Mesendoderm (in vitro differentiated cells): ENCODE measurements at regions not wholly inside any gene's neighbourhood (a gene's known extent, or its start where the extent isn't known, plus 50 kb on each side); places are given as distances from the start of the nearest gene placed in this dataset.

ENCODE experiments used
- DNase-seq: peaks from one replicate; pipeline ENCODE4 v3.0.0; 2013
- H2AK5ac ChIP-seq: 2 replicates; pipeline ENCODE4 v1.6.1; 2013; ENCODE audit warnings: low read length, inconsistent platforms
- H2BK120ac ChIP-seq: 2 replicates; pipeline ENCODE4 v1.6.1; 2013; ENCODE audit warnings: low read depth, mild to moderate bottlenecking, low read length, moderate library complexity, mixed read lengths
- H2BK15ac ChIP-seq: replicated peaks from 2 replicates; pipeline ENCODE4 v1.6.1; 2013; ENCODE audit warnings: low read depth, mild to moderate bottlenecking, moderate library complexity
- H2BK5ac ChIP-seq: 2 replicates; pipeline ENCODE4 v1.6.1; 2013; ENCODE audit warnings: low read length, inconsistent platforms
- H3K18ac ChIP-seq: 2 replicates; pipeline ENCODE4 v1.6.1; 2013; ENCODE audit warnings: mild to moderate bottlenecking, low read length, mixed read lengths
- H3K23ac ChIP-seq: one replicate; pipeline ENCODE4 v1.6.1; 2013; ENCODE audit warnings: low read length
- H3K27ac ChIP-seq: 2 replicates; pipeline ENCODE4 v1.5.1; 2013; ENCODE audit warnings: low read depth, mild to moderate bottlenecking, inconsistent platforms, low read length, moderate library complexity
- H3K27me3 ChIP-seq: 2 replicates; pipeline ENCODE4 v1.6.1; 2013; ENCODE audit warnings: low read length, control low read depth, mild to moderate bottlenecking, inconsistent platforms; ENCODE audit not compliant: insufficient read depth, poor library complexity
- H3K36me3 ChIP-seq: 2 replicates; pipeline ENCODE4 v1.6.1; 2013; ENCODE audit warnings: low read length, inconsistent platforms; ENCODE audit not compliant: control insufficient read depth, insufficient read depth
- H3K4ac ChIP-seq: one replicate; pipeline ENCODE4 v1.6.1; 2013; ENCODE audit warnings: low read depth, mild to moderate bottlenecking, low read length, moderate library complexity
- H3K4me1 ChIP-seq: 2 replicates; pipeline ENCODE4 v1.6.1; 2013; ENCODE audit warnings: low read depth, low read length, inconsistent platforms; ENCODE audit not compliant: control insufficient read depth
- H3K4me2 ChIP-seq: 2 replicates; pipeline ENCODE4 v1.6.1; 2013; ENCODE audit warnings: low read length
- H3K4me3 ChIP-seq: 2 replicates; pipeline ENCODE4 v1.5.1; 2013; ENCODE audit warnings: mild to moderate bottlenecking, low read length
- H3K56ac ChIP-seq: one replicate; pipeline ENCODE4 v1.6.1; 2013; ENCODE audit warnings: low read length
- H3K79me1 ChIP-seq: 2 replicates; pipeline ENCODE4 v1.6.1; 2013; ENCODE audit warnings: low read length, inconsistent platforms
- H3K79me2 ChIP-seq: 2 replicates; pipeline ENCODE4 v1.6.1; 2013; ENCODE audit warnings: mild to moderate bottlenecking, low read length; ENCODE audit not compliant: control insufficient read depth, insufficient read depth
- H3K9ac ChIP-seq: 2 replicates; pipeline ENCODE4 v1.6.1; 2013; ENCODE audit warnings: low read length, inconsistent platforms
- H4K5ac ChIP-seq: one replicate; pipeline ENCODE4 v1.6.1; 2013; ENCODE audit warnings: low read length
- H4K8ac ChIP-seq: one replicate; pipeline ENCODE4 v1.6.1; 2013; ENCODE audit warnings: low read depth, mild to moderate bottlenecking, control low read depth, low read length, moderate library complexity
- WGBS: extraction: QIAGEN DNeasy Blood & Tissue Kit; methylation state at CpG from one replicate; pipeline ENCODE4 v1.1.7; 2013; ENCODE audit warnings: low lambda C conversion rate, missing lambda C conversion rate; ENCODE audit not compliant: insufficient coverage; ENCODE audit errors: extremely low coverage; 5-methylcytosine and 5-hydroxymethylcytosine counted together

DNA sequence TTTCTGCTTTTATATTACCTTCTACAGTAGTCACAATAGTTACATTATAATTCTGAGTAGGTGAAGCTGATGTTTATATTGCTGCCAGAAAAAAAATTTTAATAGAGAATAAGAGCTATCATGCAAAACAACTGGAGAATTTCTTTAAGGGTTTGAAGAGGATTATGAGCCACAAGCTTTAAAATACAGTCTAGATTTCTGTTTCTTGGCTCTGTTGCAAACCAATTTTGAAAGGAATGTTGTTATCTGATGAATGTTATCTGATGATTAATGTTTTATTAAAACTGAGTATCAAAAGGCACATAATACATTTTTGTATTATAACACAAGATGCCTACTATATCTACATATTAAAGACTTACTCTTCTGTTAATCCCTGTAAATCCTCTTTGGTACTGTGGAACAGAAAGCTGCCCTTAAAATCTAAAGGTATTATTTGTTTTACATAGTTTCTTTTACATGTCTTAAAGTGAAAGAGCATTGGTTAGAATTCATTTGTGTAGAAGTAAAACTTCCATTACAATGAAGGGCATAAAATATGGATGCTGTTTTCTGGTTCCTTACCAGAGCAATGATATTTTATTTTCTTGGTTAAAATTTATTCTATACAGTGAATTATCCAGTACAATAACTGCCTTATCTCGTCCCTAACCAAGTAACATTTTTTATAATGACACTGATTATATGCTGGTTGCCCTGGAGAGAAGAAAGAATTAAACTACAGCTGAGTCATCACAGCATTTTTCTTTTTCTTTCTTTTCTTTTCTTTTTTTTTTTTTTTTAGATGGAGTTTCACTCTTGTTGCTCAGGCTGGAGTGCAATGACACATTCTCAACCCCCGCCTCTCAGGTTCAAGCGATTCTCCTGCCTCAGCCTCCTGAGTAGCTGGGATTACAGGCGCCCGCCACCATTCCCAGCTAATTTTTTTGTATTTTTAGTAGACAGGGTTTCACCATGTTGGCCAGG lies 205.7 kb downstream of the TANC2 start:
- no peak for DNase-seq
- WGBS, result no CpG with 5 or more reads among the region's 5 CpGs

DNA sequence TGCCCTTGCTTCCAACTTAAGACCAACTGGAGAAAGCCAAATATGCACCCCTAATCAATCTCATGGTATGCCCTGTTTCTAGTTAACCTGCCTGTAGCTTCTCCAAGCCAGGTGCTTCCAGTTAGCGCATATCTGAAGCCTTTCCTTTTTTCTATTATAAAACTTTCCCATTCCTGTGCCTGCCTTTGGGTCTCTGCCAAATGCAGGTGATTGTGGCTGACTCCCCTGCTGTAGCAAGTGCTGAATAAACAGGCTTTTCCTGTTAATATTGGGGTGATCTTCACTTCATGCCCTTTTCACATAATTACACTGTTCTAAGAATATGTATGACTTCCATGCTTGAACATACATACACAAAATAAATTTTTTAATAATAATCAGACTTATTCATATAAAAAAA lies 207.4 kb downstream of the TANC2 start:
- Histone ChIP-seq H3K23ac (no peak overlapping the region), H2BK5ac (no peak overlapping the region), H3K4me3 (no peak overlapping the region), H3K9ac (no peak overlapping the region), H3K56ac (no peak overlapping the region), H3K79me2 (no peaks in the 10 kb centered on the region), H3K27me3 (no peaks in the 10 kb centered on the region), H4K5ac (no peak overlapping the region), H2BK15ac (no peak overlapping the region), H3K4ac (no peak overlapping the region), H3K27ac (no peak overlapping the region), H2BK120ac (no peak overlapping the region), H4K8ac (no peak overlapping the region), H3K36me3 (no peaks in the 10 kb centered on the region), H2AK5ac (no peak overlapping the region), H3K79me1 (no peaks in the 10 kb centered on the region), H3K4me2 (no peak overlapping the region), H3K4me1 (no peaks in the 10 kb centered on the region), H3K18ac (no peak overlapping the region)
- DNase-seq, result no peak
- no CpG with 5 or more reads among the region's 1 CpG for WGBS

More for the DNA sequence above, 205.7 kb downstream of the TANC2 start:
- Histone ChIP-seq H3K4ac (no peak overlapping the region), H3K4me2 (no peak overlapping the region), H2AK5ac (no peak overlapping the region), H3K79me2 (no peaks in the 10 kb centered on the region), H3K9ac (no peak overlapping the region), H2BK5ac (no peak overlapping the region), H3K27ac (no peak overlapping the region), H2BK15ac (no peak overlapping the region), H3K56ac (no peak overlapping the region), H2BK120ac (no peak overlapping the region), H3K36me3 (no peaks in the 10 kb centered on the region), H3K23ac (no peak overlapping the region), H3K4me3 (no peak overlapping the region), H4K8ac (no peak overlapping the region), H4K5ac (no peak overlapping the region), H3K4me1 (no peaks in the 10 kb centered on the region), H3K18ac (no peak overlapping the region), H3K27me3 (no peaks in the 10 kb centered on the region), H3K79me1 (no peaks in the 10 kb centered on the region)

DNA sequence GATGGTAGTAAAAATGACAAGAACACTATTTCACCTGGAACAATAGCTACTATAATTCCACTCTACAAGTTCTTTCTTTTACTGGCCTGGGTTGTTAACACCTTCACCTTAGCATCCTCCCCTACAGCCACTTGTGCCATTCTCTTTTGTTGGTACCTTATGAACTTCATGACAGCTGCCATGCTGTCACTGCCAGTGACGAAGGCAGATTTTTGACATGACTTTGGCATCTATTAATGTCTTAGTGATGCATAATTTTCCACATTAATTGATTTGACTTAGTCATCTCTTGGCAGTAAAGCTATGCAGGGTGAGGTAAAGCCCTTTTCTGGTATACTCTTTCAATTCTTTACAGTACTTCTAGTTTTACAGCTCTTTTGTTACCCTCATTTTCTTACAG lies 207.9 kb downstream of the TANC2 start:
- Histone ChIP-seq H3K9ac (no peak overlapping the region), H4K5ac (no peak overlapping the region), H2BK5ac (no peak overlapping the region), H3K36me3 (no peaks in the 10 kb centered on the region), H3K4me2 (no peak overlapping the region), H3K4ac (no peak overlapping the region), H3K79me2 (no peaks in the 10 kb centered on the region), H3K4me1 (no peaks in the 10 kb centered on the region), H3K56ac (no peak overlapping the region), H2AK5ac (no peak overlapping the region), H4K8ac (no peak overlapping the region), H3K23ac (no peak overlapping the region), H3K27me3 (no peaks in the 10 kb centered on the region), H2BK120ac (no peak overlapping the region), H3K4me3 (no peak overlapping the region), H3K27ac (no peak overlapping the region), H3K79me1 (no peaks in the 10 kb centered on the region), H3K18ac (no peak overlapping the region), H2BK15ac (no peak overlapping the region)
- no peak for DNase-seq
- WGBS, result no CpG with 5 or more reads among the region's 1 CpG

DNA sequence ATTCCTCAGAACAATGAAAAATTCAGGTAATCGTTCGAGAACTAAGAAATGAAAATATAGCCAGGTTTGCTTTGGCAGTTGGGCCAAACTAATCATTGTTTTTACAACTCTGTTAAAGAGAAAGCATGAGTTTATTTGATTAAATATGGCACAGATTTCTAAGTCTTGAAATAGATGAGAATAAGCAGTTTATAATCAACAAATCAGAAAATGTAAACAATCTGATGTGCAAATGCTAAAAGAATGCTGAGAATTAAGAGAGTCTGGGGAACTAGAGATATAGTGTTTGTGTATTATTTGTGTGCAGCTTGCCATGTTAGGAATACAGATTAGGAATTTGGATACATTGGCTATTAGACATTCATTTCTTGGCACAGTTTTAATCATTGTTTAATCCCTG lies 212.5 kb downstream of the TANC2 start:
- Histone ChIP-seq H3K4ac (no peak overlapping the region), H3K9ac (no peak overlapping the region), H2AK5ac (no peak overlapping the region), H3K4me2 (no peak overlapping the region), H3K56ac (no peak overlapping the region), H3K4me3 (no peak overlapping the region), H3K4me1 (no peaks in the 10 kb centered on the region), H3K23ac (no peak overlapping the region), H2BK5ac (no peak overlapping the region), H3K27ac (no peak overlapping the region), H3K36me3 (no peaks in the 10 kb centered on the region), H3K27me3 (no peaks in the 10 kb centered on the region), H3K79me2 (no peaks in the 10 kb centered on the region), H2BK15ac (no peak overlapping the region), H2BK120ac (no peak overlapping the region), H4K5ac (no peak overlapping the region), H4K8ac (no peak overlapping the region), H3K79me1 (no peaks in the 10 kb centered on the region), H3K18ac (no peak overlapping the region)
- DNase-seq, result no peak
- WGBS, result no CpG with 5 or more reads among the region's 2 CpGs

DNA sequence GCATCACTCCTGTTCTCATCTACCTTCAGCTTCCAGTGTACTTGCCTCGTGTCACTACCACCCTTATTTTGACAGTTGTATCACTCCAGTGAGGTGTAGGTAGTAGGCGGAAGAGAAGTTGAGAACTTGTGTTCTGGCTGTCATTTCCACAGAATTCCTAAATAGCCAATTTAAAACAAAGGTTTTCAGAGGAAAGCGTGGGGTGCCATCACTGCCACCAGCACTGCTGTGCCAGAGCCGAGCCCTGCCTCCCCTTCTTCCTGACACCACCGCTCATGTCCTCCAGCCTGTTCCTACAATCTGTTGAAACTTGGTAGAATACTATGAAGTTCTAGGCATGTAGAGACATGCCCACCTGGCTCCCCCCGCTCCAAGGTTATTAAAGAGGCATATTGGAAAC lies 215.8 kb downstream of the TANC2 start:
- H3K4ac ChIP-seq, result peak overlapping the region; percentile 27
- H3K4me1 ChIP-seq, result no peaks in the 10 kb centered on the region
- no peaks in the 10 kb centered on the region for H3K27me3 ChIP-seq
- no peak overlapping the region for H2BK120ac ChIP-seq
- no peak overlapping the region for H3K4me2 ChIP-seq
- no peak overlapping the region for H2BK15ac ChIP-seq
- DNase-seq, result no peak
- no peaks in the 10 kb centered on the region for H3K36me3 ChIP-seq
- H3K79me2 ChIP-seq, result no peaks in the 10 kb centered on the region
- H3K27ac ChIP-seq, result no peak overlapping the region
- no peaks in the 10 kb centered on the region for H3K79me1 ChIP-seq
- no peak overlapping the region for H3K23ac ChIP-seq
- no peak overlapping the region for H3K18ac ChIP-seq
- H3K4me3 ChIP-seq, result no peak overlapping the region
- no peak overlapping the region for H3K56ac ChIP-seq
- no peak overlapping the region for H4K8ac ChIP-seq
- no peak overlapping the region for H2BK5ac ChIP-seq
- no peak overlapping the region for H3K9ac ChIP-seq
- no peak overlapping the region for H2AK5ac ChIP-seq
- WGBS, result no CpG with 5 or more reads among the region's 6 CpGs
- no peak overlapping the region for H4K5ac ChIP-seq

DNA sequence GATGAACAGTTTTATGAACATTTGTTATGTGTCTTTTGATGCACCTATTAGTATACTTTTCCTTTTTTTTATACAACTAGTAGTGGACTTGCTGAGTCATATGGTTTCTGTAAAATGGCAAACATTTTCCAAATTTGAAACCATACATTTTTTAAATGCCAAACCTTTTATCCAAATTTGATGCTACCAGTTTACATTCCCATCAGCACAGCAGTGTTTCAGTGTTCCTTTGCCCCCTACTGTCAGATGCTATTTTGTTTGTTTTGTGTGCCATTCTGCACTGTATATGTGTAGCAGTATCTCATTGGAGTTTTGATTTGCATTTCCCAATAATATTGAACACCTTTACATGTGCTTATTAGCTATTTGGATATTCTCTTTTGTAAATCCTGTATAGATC lies 219.4 kb downstream of the TANC2 start:
- H3K27ac ChIP-seq, result no peak overlapping the region
- H3K4me2 ChIP-seq, result no peak overlapping the region
- H3K23ac ChIP-seq, result no peak overlapping the region
- no peaks in the 10 kb centered on the region for H3K79me1 ChIP-seq
- no peak overlapping the region for H2BK15ac ChIP-seq
- no peaks in the 10 kb centered on the region for H3K79me2 ChIP-seq
- no peak overlapping the region for H3K56ac ChIP-seq
- no peak overlapping the region for H2AK5ac ChIP-seq
- no peaks in the 10 kb centered on the region for H3K27me3 ChIP-seq
- H4K8ac ChIP-seq, result no peak overlapping the region
- H3K4me3 ChIP-seq, result no peak overlapping the region
- H3K4ac ChIP-seq, result no peak overlapping the region
- no peak for DNase-seq
- H3K36me3 ChIP-seq, result no peaks in the 10 kb centered on the region
- no peak overlapping the region for H3K9ac ChIP-seq
- H3K18ac ChIP-seq, result no peak overlapping the region
- no peaks in the 10 kb centered on the region for H3K4me1 ChIP-seq
- H2BK5ac ChIP-seq, result no peak overlapping the region
- H4K5ac ChIP-seq, result no peak overlapping the region
- no peak overlapping the region for H2BK120ac ChIP-seq
